Hepatocyte (in vitro differentiated cells): ENCODE measurements at regions not wholly inside any gene's neighbourhood (a gene's known extent, or its start where the extent isn't known, plus 50 kb on each side); places are given as distances from the start of the nearest gene placed in this dataset.
"Not testable (repeated sequence)": the region's sequence is repeated elsewhere in the genome, so short reads cannot be mapped to it uniquely, and the experiment has no call there.

Source experiments
- DNase-seq: peaks from one replicate; pipeline ENCODE4 v3.0.0-alpha.2; 2016; ENCODE audit warnings: low spot score
- H2AFZ ChIP-seq: fragments of 200-600 bp; sonication (generic); 2 replicates; pipeline ENCODE4 v1.6.0; 2016; ENCODE audit warnings: antibody characterized with exemption, mild to moderate bottlenecking
- H3K27ac ChIP-seq: fragments of 200-600 bp; sonication (generic); 2 replicates; pipeline ENCODE4 v1.5.1; 2016; ENCODE audit warnings: mild to moderate bottlenecking
- H3K27me3 ChIP-seq: fragments of 200-600 bp; sonication (generic); 2 replicates; pipeline ENCODE4 v1.6.1; 2016
- H3K36me3 ChIP-seq: fragments of 200-600 bp; sonication (generic); replicated peaks from 2 replicates; pipeline ENCODE4 v1.5.1; 2016; ENCODE audit warnings: low read depth; ENCODE audit not compliant: insufficient read depth
- H3K4me1 ChIP-seq: fragments of 200-600 bp; sonication (generic); 2 replicates; pipeline ENCODE4 v1.5.1; 2016; ENCODE audit warnings: mild to moderate bottlenecking, moderate library complexity; ENCODE audit not compliant: insufficient read depth
- H3K4me2 ChIP-seq: fragments of 200-600 bp; sonication (generic); 2 replicates; pipeline ENCODE4 v1.6.0; 2016
- H3K4me3 ChIP-seq: fragments of 200-600 bp; sonication (generic); 2 replicates; pipeline ENCODE4 v1.5.1; 2016; ENCODE audit warnings: mild to moderate bottlenecking
- H3K79me2 ChIP-seq: fragments of 200-600 bp; sonication (generic); 2 replicates; pipeline ENCODE4 v1.6.0; 2017; ENCODE audit warnings: mild to moderate bottlenecking
- H3K9me2 ChIP-seq: fragments of 200-600 bp; sonication (generic); replicated peaks from 2 replicates; pipeline ENCODE4 v1.6.0; 2017; ENCODE audit warnings: mild to moderate bottlenecking; ENCODE audit not compliant: insufficient read depth
- H3K9me3 ChIP-seq: fragments of 200-600 bp; sonication (generic); 2 replicates; pipeline ENCODE4 v1.5.1; 2016; ENCODE audit warnings: low read depth, mild to moderate bottlenecking
- H4K20me1 ChIP-seq: fragments of 200-600 bp; sonication (generic); 2 replicates; pipeline ENCODE4 v1.6.0; 2016; ENCODE audit warnings: mild to moderate bottlenecking; ENCODE audit not compliant: insufficient read depth, poor library complexity, severe bottlenecking
- CTCF ChIP-seq: fragments of 200-600 bp; sonication (generic); IDR thresholded peaks from 2 replicates; pipeline ENCODE4 v1.5.1; 2016; ENCODE audit warnings: antibody characterized with exemption, mild to moderate bottlenecking; ENCODE audit not compliant: poor library complexity
- EZH2 ChIP-seq: fragments of 200-600 bp; sonication (generic); IDR thresholded peaks from 2 replicates; pipeline ENCODE4 v1.6.1; 2016; ENCODE audit warnings: antibody characterized with exemption, mild to moderate bottlenecking, borderline replicate concordance
- EZH2phosphoT487 ChIP-seq: fragments of 200-600 bp; sonication (generic); IDR thresholded peaks from one replicate; pipeline ENCODE4 v1.6.1; 2018; ENCODE audit warnings: antibody characterized with exemption, mild to moderate bottlenecking, low read depth, moderate library complexity; ENCODE audit not compliant: unreplicated experiment, severe bottlenecking
- WGBS: methylation state at CpG from one replicate; pipeline ENCODE4 v1.1.6; 2016; ENCODE audit warnings: low lambda C conversion rate; ENCODE audit errors: missing lambda C conversion rate; 5-methylcytosine and 5-hydroxymethylcytosine counted together

- no peak overlapping the region for H3K4me3 ChIP-seq
- H3K27ac ChIP-seq: no peak overlapping the region
- H3K79me2 ChIP-seq: no peaks in the 10 kb centered on the region
- H4K20me1 ChIP-seq: no peaks in the 10 kb centered on the region
- H3K9me2 ChIP-seq: no peaks in the 10 kb centered on the region
- DNase-seq: no peak
- 90% methylated on average over 2 of the region's 2 CpGs for WGBS
- H2AFZ ChIP-seq: no peak overlapping the region
- peaks cover 4% of the 10 kb centered on the region for H3K27me3 ChIP-seq
- H3K4me1 ChIP-seq: no peaks in the 10 kb centered on the region
- H3K36me3 ChIP-seq: no peaks in the 10 kb centered on the region
- TF ChIP-seq EZH2 (no peak), EZH2phosphoT487 (no peak), CTCF (no peak)
- H3K4me2 ChIP-seq: no peak overlapping the region
- no peaks in the 10 kb centered on the region for H3K9me3 ChIP-seq
Measured at GRCh38 chr20:58037631-58038030, 190.8 kb downstream of the ANKRD60 start.

GRCh38 chr20:58033026-58033536 is 195.4 kb downstream of the ANKRD60 start:
- no peak for DNase-seq
- Histone ChIP-seq H3K27ac (no peak overlapping the region), H3K79me2 (no peaks in the 10 kb centered on the region), H3K36me3 (no peaks in the 10 kb centered on the region), H4K20me1 (no peaks in the 10 kb centered on the region), H3K9me2 (no peaks in the 10 kb centered on the region), H3K4me1 (no peaks in the 10 kb centered on the region), H3K4me3 (no peak overlapping the region), H3K4me2 (no peak overlapping the region), H2AFZ (no peak overlapping the region), H3K9me3 (no peaks in the 10 kb centered on the region), H3K27me3 (peaks cover 6% of the 10 kb centered on the region)
- TF ChIP-seq CTCF (no peak), EZH2 (no peak)
- 87% methylated on average over 4 of the region's 4 CpGs for WGBS

- TF ChIP-seq EZH2: no peak
- no peak for TF ChIP-seq CTCF
- TF ChIP-seq EZH2phosphoT487: no peak
- H3K4me1 ChIP-seq: no peaks in the 10 kb centered on the region
- H3K9me2 ChIP-seq: no peaks in the 10 kb centered on the region
- H3K36me3 ChIP-seq: no peaks in the 10 kb centered on the region
- no peak for DNase-seq
- no peak overlapping the region for H3K4me2 ChIP-seq
- H3K4me3 ChIP-seq: no peak overlapping the region
- no peak overlapping the region for H3K27ac ChIP-seq
- WGBS: 92% methylated on average over 4 of the region's 4 CpGs
- H2AFZ ChIP-seq: no peak overlapping the region
- no peaks in the 10 kb centered on the region for H3K9me3 ChIP-seq
- H3K79me2 ChIP-seq: no peaks in the 10 kb centered on the region
- peaks cover 6% of the 10 kb centered on the region for H3K27me3 ChIP-seq
- H4K20me1 ChIP-seq: no peaks in the 10 kb centered on the region
Measured at GRCh38 chr20:58032599-58032998, 195.9 kb downstream of the ANKRD60 start.

GRCh38 chr20:58031350-58031749 is 197.1 kb downstream of the ANKRD60 start:
- H4K20me1 ChIP-seq, H3K4me1 ChIP-seq, H3K27ac ChIP-seq, H3K27me3 ChIP-seq, H3K79me2 ChIP-seq, H3K36me3 ChIP-seq, H3K9me3 ChIP-seq, H2AFZ ChIP-seq, DNase-seq, H3K9me2 ChIP-seq, H3K4me2 ChIP-seq, H3K4me3 ChIP-seq: not testable (repeated sequence)
- WGBS: 93% methylated on average over 7 of the region's 7 CpGs
